DOHH2 (cell line): ENCODE measurements at regions not wholly inside any gene's neighbourhood (a gene's known extent, or its start where the extent isn't known, plus 50 kb on each side); places are given as distances from the start of the nearest gene placed in this dataset.
"Not testable (repeated sequence)": the region's sequence is repeated elsewhere in the genome, so short reads cannot be mapped to it uniquely, and the experiment has no call there.

Source experiments
- H3F3A ChIP-seq: fragments of 200-600 bp; sonication (generic), shearing (Covaris generic); 2 replicates; pipeline ENCODE4 v1.6.0; 2016; ENCODE audit warnings: antibody characterized with exemption, mild to moderate bottlenecking; ENCODE audit not compliant: control insufficient read depth, insufficient read depth
- H3K27ac ChIP-seq: fragments of 200-600 bp; sonication (generic); 2 replicates; pipeline ENCODE4 v1.5.1; 2014; ENCODE audit warnings: low read depth, mild to moderate bottlenecking, low read length, moderate library complexity
- H3K27me3 ChIP-seq: fragments of 200-600 bp; sonication (generic); 2 replicates; pipeline ENCODE4 v1.6.1; 2014; ENCODE audit warnings: mild to moderate bottlenecking, low read length, mixed read lengths; ENCODE audit not compliant: control insufficient read depth
- H3K36me3 ChIP-seq: fragments of 200-600 bp; sonication (generic); 2 replicates; pipeline ENCODE4 v1.6.1; 2014; ENCODE audit warnings: mild to moderate bottlenecking, low read length, moderate library complexity, mixed read lengths; ENCODE audit not compliant: control insufficient read depth
- H3K4me1 ChIP-seq: fragments of 200-600 bp; sonication (generic); 2 replicates; pipeline ENCODE4 v1.6.1; 2014; ENCODE audit warnings: mild to moderate bottlenecking, low read length, mixed read lengths; ENCODE audit not compliant: control insufficient read depth
- H3K4me2 ChIP-seq: fragments of 200-600 bp; sonication (generic); 2 replicates; pipeline ENCODE4 v1.6.0; 2014; ENCODE audit warnings: mild to moderate bottlenecking, low read length, moderate library complexity
- H3K4me3 ChIP-seq: fragments of 200-600 bp; sonication (generic); 2 replicates; pipeline ENCODE4 v1.5.1; 2014; ENCODE audit warnings: mild to moderate bottlenecking, low read length, mixed read lengths
- H3K79me2 ChIP-seq: fragments of 200-600 bp; sonication (generic); 2 replicates; pipeline ENCODE4 v1.6.1; 2014; ENCODE audit warnings: mild to moderate bottlenecking, low read length, mixed read lengths; ENCODE audit not compliant: control insufficient read depth
- H3K9me2 ChIP-seq: fragments of 200-600 bp; sonication (generic); replicated peaks from 2 replicates; pipeline ENCODE4 v1.6.1; 2014; ENCODE audit warnings: mild to moderate bottlenecking, low read length, mixed read lengths; ENCODE audit not compliant: control insufficient read depth
- H3K9me3 ChIP-seq: fragments of 200-600 bp; sonication (generic); 2 replicates; pipeline ENCODE4 v1.6.1; 2014; ENCODE audit warnings: antibody characterized with exemption, low read length, mixed read lengths; ENCODE audit not compliant: control insufficient read depth, insufficient read depth
- H4K20me1 ChIP-seq: fragments of 200-600 bp; sonication (generic); 2 replicates; pipeline ENCODE4 v1.6.0; 2014; ENCODE audit warnings: low read depth, mild to moderate bottlenecking, antibody characterized with exemption, low read length, moderate library complexity; ENCODE audit not compliant: control insufficient read depth, insufficient read depth
- CTCF ChIP-seq: fragments of 200-600 bp; sonication (generic); IDR thresholded peaks from one replicate; pipeline ENCODE4 v1.5.1; 2014; ENCODE audit warnings: antibody characterized with exemption, mild to moderate bottlenecking, low read depth, low read length; ENCODE audit not compliant: poor library complexity, severe bottlenecking
- EZH2phosphoT487 ChIP-seq: fragments of 200-600 bp; sonication (generic); IDR thresholded peaks from 2 replicates; pipeline ENCODE4 v1.6.1; 2017; ENCODE audit warnings: borderline replicate concordance, mild to moderate bottlenecking, antibody characterized with exemption, low read length, moderate library complexity, mixed read lengths

- Histone ChIP-seq H3K36me3 (no peaks in the 10 kb centered on the region), H3K4me1 (no peaks in the 10 kb centered on the region), H3F3A (no peaks in the 10 kb centered on the region), H3K27ac (no peak overlapping the region), H3K9me2 (no peaks in the 10 kb centered on the region), H4K20me1 (no peaks in the 10 kb centered on the region), H3K9me3 (no peaks in the 10 kb centered on the region; the same call in 1 of the 2 replicates), H3K79me2 (no peaks in the 10 kb centered on the region), H3K4me2 (no peak overlapping the region), H3K4me3 (no peak overlapping the region), H3K27me3 (no peaks in the 10 kb centered on the region)
- TF ChIP-seq CTCF (no peak), EZH2phosphoT487 (no peak)
These were observed 247.1 kb upstream of the ELAVL2 start for GRCh38 chr9:24073007-24073592.

GRCh38 chr9:24071716-24072115, 245.7 kb upstream of the ELAVL2 start:
- TF ChIP-seq EZH2phosphoT487, result no peak
- no peak for TF ChIP-seq CTCF
- no peak overlapping the region for H3K27ac ChIP-seq
- H3K9me2 ChIP-seq, result no peaks in the 10 kb centered on the region
- no peak overlapping the region for H3K4me2 ChIP-seq
- no peaks in the 10 kb centered on the region for H3K79me2 ChIP-seq
- H3K4me3 ChIP-seq, result no peak overlapping the region
- no peaks in the 10 kb centered on the region for H3F3A ChIP-seq
- H4K20me1 ChIP-seq, result no peaks in the 10 kb centered on the region
- H3K27me3 ChIP-seq, result no peaks in the 10 kb centered on the region
- H3K4me1 ChIP-seq, result no peaks in the 10 kb centered on the region
- no peaks in the 10 kb centered on the region; the same call in 1 of the 2 replicates for H3K9me3 ChIP-seq
- no peaks in the 10 kb centered on the region for H3K36me3 ChIP-seq

GRCh38 chr9:24071091-24071490, 245.1 kb upstream of the ELAVL2 start:
- Histone ChIP-seq H3K9me2 (no peaks in the 10 kb centered on the region), H3K4me2 (no peak overlapping the region)

GRCh38 chr9:24067107-24067506, 241.1 kb upstream of the ELAVL2 start:
- H3K27ac ChIP-seq, H3K4me3 ChIP-seq, H3K4me2 ChIP-seq, H4K20me1 ChIP-seq, H3K9me3 ChIP-seq, H3K9me2 ChIP-seq, H3K36me3 ChIP-seq, H3K27me3 ChIP-seq, H3K4me1 ChIP-seq, H3F3A ChIP-seq, H3K79me2 ChIP-seq: not testable (repeated sequence)

More at GRCh38 chr9:24071091-24071490, 245.1 kb upstream of the ELAVL2 start:
- no peaks in the 10 kb centered on the region for H3K4me1 ChIP-seq
- no peaks in the 10 kb centered on the region for H4K20me1 ChIP-seq
- H3F3A ChIP-seq, result no peaks in the 10 kb centered on the region
- H3K4me3 ChIP-seq, result no peak overlapping the region
- H3K27me3 ChIP-seq, result no peaks in the 10 kb centered on the region
- TF ChIP-seq EZH2phosphoT487 (no peak), CTCF (no peak)
- H3K79me2 ChIP-seq, result no peaks in the 10 kb centered on the region
- no peaks in the 10 kb centered on the region for H3K36me3 ChIP-seq
- H3K27ac ChIP-seq, result no peak overlapping the region
- H3K9me3 ChIP-seq, result no peaks in the 10 kb centered on the region; the same call in 1 of the 2 replicates
